Sciatic nerve (tissue), 2 donors: ENCODE measurements at regions not wholly inside any gene's neighbourhood (a gene's known extent, or its start where the extent isn't known, plus 50 kb on each side); places are given as distances from the start of the nearest gene placed in this dataset.
A peak's percentile ranks its signal among the peaks of the same experiment; 100 is the strongest.

ENCODE experiments used
- ATAC-seq: fragments of 200-7000 bp; cut with Tn5 transposase; one replicate; pipeline ENCODE4 v1.9.1; 2020; ENCODE audit warnings: mild to moderate bottlenecking, moderate library complexity
- DNase-seq: peaks from one replicate; pipeline ENCODE4 v3.0.0-alpha.2; 2020; ENCODE audit warnings: low spot score
- intact Hi-C: fragments of 100-400 bp; cut with DNase I; formaldehyde crosslinking; loops from one replicate; pipeline ENCODE4 v1.14.2; 2022
- donor health status: DM: no; HTN: no; CAD: no.
- donor health status: DM: no; HTN: no; CAD: no.

DNA sequence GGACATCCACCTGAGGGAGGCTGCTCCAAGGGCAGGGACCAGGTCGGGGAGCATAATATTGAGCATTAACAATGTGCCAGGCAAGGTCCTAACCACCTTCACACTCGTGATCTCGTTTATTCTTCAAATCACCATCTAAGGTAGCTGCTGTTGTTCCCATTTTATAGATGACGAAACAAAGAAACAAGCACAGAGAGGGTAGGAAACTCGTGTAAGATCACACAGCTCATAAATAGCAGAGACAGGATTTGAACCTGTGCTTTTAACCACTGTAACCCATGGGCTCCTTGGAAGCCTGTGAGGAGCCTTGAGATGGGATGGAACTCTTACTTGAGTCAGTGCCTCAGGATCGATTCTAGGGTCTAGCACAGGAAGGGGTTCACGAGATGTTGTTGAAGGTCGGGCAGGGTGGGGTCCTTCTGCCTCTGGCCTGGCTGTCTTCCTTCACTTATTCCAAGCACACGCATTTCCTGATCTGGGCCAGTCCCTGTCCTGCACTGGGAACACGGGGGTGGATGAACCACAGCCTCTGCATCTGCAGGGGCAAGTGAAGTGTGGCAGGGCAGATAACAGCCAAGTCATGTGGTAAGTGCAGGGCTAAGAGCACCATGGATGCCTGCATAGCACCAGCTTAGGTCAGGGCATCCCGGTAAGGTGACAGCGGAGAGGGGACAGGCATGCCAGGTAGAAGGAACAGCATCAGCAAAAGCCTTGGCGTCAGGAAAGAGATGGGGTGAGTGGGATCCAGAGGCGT lies 188.1 kb downstream of the MELK start:
- intact Hi-C loops = no loop called here
- no peak for DNase-seq
- ATAC-seq = no peak

GRCh38 chr9:36762958-36763357 lies 190.3 kb downstream of the MELK start:
- intact Hi-C loops = no loop called here
- DNase-seq (no peak), ATAC-seq (no peak)

DNA sequence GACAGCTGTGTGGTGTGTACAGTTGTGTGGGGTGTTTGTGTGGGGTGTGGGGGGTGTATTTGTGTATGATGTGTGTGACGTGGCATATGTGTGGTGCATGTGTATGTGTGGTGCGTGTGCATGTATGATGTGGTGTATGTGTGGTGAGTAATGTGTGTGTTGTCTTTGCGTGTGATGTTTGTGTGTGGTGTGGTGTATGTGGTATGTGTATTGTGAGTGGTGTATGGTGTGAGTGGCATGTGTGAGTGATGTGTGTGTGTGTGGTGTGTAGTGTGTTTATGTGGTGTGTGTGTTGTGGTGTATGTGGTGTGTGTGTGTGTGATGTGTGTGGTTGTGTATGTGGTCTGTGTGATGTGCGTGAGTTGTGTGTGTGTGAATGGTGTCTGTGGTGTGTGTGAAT lies 191.1 kb downstream of the MELK start:
- no peak for ATAC-seq
- intact Hi-C loops = no loop called here
- DNase-seq = no peak

DNA sequence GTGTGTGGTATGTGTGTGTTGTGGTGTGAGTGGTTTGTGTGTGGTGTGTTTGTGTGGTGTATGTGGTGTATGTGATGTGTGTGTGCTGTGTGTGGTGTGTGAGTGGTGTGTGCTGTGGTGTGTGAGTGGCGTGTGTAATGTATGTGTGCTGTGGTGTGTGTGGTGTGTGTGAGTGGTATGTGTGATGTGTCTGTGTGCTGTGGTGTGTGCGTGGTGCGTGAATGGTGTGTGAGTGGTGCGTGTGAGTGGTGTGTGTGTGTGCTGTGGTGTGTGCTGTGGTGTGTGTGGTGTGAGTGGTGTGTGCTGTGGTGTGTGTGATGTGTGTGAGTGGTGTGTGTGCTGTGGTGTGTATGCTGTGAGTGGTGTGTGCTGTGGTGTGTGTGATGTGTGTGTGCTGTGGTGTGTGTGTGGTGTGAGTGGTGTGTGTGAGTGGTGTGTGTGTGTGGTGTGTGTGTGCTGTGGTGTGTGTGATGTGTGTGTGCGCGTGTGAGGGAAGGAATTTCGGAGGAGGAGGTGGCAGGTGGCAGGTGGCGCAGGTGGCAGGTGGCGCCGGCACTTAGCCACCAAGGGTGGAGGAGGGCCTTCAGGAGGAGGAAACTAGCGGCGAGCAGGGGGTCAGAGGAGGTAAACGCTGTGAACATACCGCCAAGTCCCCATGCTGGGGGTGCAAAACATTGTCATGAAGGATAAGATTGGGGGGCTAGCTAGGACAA lies 191.8 kb downstream of the MELK start:
- DNase-seq (no peak), ATAC-seq (no peak)
- intact Hi-C loops = no loop called here

DNA sequence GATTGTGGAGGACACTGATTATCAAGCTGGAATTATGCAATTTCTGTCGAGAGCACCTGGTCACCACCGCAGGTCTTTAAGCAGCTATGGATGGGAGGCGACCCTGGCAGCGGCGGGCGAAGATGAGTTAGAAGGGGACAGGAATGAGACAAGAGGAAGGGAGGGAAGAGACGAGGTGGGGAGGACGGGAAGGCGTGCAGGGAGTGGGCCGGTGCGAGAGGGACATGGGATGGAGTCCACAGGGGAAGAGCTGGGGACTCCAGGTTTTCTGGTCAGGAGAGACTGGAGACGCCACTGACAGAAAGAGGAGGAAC lies 192.3 kb downstream of the MELK start:
- DNase-seq = no peak
- ATAC-seq = no peak
- intact Hi-C loops = no loop called here

- peak; percentile 80 for ATAC-seq
- peak; percentile 72 for DNase-seq
- intact Hi-C loops = no loop called here
Measured at GRCh38 chr9:36765468-36766341, 193.0 kb downstream of the MELK start.

GRCh38 chr9:36768677-36769076 lies 196.0 kb downstream of the MELK start:
- ATAC-seq (no peak), DNase-seq (no peak)
- intact Hi-C loops = no loop called here

- intact Hi-C loops = no loop called here
- DNase-seq = no peak
- no peak for ATAC-seq
Measured at GRCh38 chr9:36770025-36770424, 197.3 kb downstream of the MELK start.

GRCh38 chr9:36772449-36773403 lies 200.0 kb downstream of the MELK start:
- no peak for ATAC-seq
- intact Hi-C loops = no loop called here

GRCh38 chr9:36778682-36779081 lies 206.0 kb downstream of the MELK start:
- no peak for DNase-seq
- intact Hi-C loops = no loop called here
- no peak for ATAC-seq

More at GRCh38 chr9:36772449-36773403, 200.0 kb downstream of the MELK start:
- DNase-seq = no peak

DNA sequence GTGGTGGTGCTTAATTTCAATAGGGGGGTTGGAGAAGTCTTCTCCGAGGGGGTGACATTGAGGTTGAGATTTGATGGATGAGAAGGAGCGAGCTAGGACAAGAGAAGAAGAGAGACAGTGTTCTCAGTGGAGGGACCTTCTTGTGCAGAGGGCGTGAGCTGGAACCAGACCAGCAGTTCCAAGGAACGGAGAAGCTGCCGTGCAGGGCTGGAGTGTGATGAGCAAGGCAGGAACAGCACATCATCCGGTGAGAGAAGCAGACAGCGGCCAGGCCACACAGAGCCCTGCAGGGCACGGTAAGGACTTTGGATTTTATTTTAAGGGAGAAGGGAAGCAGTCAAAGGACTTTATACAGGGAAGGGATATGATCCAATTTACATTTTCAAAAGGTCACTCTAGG lies 206.9 kb downstream of the MELK start:
- no peak for DNase-seq
- intact Hi-C loops = no loop called here
- ATAC-seq = no peak

DNA sequence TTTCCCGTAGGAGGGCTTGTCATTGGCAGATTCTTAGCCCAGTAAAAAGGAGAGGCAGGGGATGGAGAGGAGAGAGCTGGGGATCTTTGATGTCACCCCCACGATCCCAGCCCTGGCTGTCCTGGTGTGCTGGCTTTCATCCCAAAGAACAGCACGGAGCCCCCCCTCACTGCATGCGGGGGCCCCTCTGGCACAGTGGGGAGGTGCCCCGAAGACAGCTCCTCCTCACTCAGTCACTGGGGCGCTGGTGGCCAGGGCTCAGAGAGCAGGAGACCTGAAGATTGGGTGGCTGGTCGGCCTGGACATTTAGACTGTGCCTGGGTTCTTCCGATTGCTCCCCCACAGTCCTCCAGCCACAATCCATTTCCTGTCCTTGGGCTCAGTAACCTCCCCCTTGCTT lies 207.5 kb downstream of the MELK start:
- DNase-seq (no peak), ATAC-seq (peak; percentile 10)
- intact Hi-C loops = no loop called here

DNA sequence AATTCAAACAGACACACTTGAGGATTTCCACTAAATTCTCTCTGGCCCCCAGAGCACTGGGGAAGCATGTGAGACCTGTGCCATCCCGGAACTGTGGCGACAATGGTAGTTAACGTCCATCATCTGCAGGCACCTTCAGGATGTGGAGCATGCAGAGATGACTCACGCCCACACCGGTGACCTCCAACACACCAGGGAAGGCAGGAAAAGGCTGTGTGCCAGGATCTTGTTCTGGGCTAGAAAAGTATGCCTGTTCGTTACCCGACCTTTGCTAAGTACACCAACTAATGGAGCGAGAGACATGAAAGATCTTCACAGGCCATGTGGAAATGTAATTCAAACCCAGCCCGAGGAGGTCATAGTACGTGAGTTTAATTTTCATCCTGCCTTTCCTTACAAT lies 208.8 kb downstream of the MELK start:
- intact Hi-C loops = no loop called here
- no peak for DNase-seq
- ATAC-seq = no peak
